WERI-Rb-1 (cell line): ENCODE measurements at regions not wholly inside any gene's neighbourhood (a gene's known extent, or its start where the extent isn't known, plus 50 kb on each side); places are given as distances from the start of the nearest gene placed in this dataset.

Source experiments
- DNase-seq: peaks from one replicate; pipeline ENCODE4 v3.0.0-alpha.2; 2020
- H3K27ac ChIP-seq: fragments of 250-450 bp; sonication (Bioruptor Pico); 2 replicates; pipeline ENCODE4 v1.5.1; 2020; ENCODE audit warnings: mild to moderate bottlenecking, moderate library complexity
- H3K27me3 ChIP-seq: fragments of 250-450 bp; sonication (Bioruptor Pico); 2 replicates; pipeline ENCODE4 v1.5.1; 2021; ENCODE audit warnings: mild to moderate bottlenecking, low read depth, moderate library complexity; ENCODE audit not compliant: insufficient read depth, severe bottlenecking
- H3K36me3 ChIP-seq: fragments of 250-450 bp; sonication (Bioruptor Pico); 2 replicates; pipeline ENCODE4 v1.5.1; 2020; ENCODE audit warnings: mild to moderate bottlenecking, moderate library complexity
- H3K4me3 ChIP-seq: 2 replicates; pipeline ENCODE4 v1.5.1; 2011; ENCODE audit warnings: low read depth, mild to moderate bottlenecking, control low read depth, low read length
- H3K9me3 ChIP-seq: fragments of 250-450 bp; sonication (Bioruptor Pico); 2 replicates; pipeline ENCODE4 v1.5.1; 2021; ENCODE audit warnings: mild to moderate bottlenecking, moderate library complexity; ENCODE audit not compliant: severe bottlenecking
- TF ChIP-seq, protein P1 (sequence below): IDR thresholded peaks from 2 replicates; pipeline ENCODE4 v1.5.1; 2011; ENCODE audit warnings: low read depth, mild to moderate bottlenecking, control low read depth, inconsistent platforms, low read length

DNA sequence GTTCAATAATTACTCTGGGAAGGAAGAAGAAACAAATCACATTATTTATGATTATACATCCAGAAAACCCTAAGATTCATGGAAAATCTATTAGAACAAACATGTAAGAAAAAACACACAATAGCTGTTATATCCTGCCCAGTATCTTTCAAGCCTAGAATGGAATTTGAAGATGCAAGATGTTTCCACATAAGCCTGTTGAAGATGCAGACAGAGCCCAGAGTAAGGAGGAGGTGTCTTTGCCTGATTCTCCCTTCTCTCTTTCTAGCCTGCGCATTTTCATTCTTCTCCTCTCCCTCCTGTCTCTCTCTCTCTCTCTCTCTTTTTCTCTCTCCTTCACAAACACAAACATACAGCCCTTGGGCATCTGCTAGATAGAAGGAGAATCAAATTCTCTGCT, 170.1 kb upstream of the INHBA start:
- H3K27ac ChIP-seq: no peak overlapping the region
- no peak for DNase-seq
- H3K27me3 ChIP-seq: peaks cover 63% of the 10 kb centered on the region
- H3K36me3 ChIP-seq: no peaks in the 10 kb centered on the region
- TF ChIP-seq, protein P1, sequence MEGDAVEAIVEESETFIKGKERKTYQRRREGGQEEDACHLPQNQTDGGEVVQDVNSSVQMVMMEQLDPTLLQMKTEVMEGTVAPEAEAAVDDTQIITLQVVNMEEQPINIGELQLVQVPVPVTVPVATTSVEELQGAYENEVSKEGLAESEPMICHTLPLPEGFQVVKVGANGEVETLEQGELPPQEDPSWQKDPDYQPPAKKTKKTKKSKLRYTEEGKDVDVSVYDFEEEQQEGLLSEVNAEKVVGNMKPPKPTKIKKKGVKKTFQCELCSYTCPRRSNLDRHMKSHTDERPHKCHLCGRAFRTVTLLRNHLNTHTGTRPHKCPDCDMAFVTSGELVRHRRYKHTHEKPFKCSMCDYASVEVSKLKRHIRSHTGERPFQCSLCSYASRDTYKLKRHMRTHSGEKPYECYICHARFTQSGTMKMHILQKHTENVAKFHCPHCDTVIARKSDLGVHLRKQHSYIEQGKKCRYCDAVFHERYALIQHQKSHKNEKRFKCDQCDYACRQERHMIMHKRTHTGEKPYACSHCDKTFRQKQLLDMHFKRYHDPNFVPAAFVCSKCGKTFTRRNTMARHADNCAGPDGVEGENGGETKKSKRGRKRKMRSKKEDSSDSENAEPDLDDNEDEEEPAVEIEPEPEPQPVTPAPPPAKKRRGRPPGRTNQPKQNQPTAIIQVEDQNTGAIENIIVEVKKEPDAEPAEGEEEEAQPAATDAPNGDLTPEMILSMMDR: no peak
- no peaks in the 10 kb centered on the region for H3K9me3 ChIP-seq
- no peak overlapping the region for H3K4me3 ChIP-seq

DNA sequence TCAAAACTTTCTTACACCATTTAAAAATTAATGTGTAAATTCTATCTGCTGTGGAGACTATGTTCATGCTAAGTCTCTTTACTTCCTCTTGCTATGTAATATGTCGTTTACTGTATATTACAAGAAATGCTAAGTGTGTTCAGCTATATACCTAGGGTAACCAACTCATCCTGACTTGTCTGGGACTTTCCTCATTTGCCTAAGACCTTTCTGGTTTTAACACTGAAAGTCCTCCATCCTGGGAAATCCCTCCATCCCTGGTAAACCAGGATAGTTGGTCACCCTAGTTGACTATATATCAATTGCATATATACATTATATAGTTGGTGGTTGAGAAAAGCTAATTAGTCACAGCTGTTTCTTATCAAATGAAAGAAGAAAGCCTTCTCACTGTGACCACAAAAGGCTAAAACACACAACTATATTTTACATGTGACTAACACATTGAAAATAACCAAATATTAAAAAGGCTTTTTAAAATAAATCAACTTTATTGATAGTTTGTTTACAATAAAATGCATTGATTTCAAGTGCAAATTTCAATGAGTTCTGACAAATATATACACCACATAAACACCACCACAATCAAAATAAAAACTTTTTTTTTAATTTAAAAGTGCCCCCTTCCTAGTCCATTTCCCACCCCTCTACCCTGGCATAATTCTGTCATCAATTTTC, 167.7 kb upstream of the INHBA start:
- TF ChIP-seq, protein P1: no peak
- no peaks in the 10 kb centered on the region for H3K9me3 ChIP-seq
- H3K27me3 ChIP-seq: peaks cover 56% of the 10 kb centered on the region
- no peaks in the 10 kb centered on the region for H3K36me3 ChIP-seq
- no peak overlapping the region for H3K27ac ChIP-seq
- no peak overlapping the region for H3K4me3 ChIP-seq
- no peak for DNase-seq

DNA sequence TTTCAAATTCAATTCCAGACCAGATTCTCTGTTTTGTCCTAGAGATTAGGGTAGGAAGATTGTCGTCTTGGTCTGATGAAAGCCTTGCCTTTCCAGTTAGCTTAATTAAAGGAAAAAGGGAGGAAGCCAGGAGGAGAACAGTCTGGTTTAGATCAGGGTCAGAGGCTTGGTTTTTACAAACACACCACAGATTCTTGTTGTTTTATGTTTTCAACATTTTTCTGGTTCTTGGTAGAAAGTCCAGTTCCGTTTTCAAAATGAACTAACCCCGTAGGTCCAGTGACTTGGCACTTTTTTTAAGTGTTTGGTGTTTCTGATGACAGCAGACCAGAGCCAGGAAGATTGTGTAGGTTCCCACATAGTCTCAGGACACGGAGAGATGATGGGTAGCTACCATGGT, 167.1 kb upstream of the INHBA start:
- TF ChIP-seq, protein P1: no peak
- H3K4me3 ChIP-seq: no peak overlapping the region

DNA sequence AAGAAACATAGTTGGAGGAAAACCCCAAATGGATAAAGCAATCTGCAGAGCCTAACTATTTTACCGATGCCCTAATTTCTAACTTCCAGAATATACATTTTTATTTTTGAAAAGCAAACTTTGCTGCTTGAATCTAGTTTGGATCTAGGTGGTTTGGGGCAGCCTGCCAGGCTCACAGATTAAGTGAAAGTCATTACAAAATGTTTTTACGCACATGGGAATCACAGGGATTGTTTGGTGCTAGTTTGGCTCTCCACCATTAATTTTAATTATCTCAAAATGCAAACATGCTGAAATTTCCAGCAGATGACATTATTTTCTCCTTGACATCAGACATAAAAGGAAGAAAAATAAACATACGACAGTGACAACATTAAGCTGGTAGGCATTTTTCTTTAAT, 166.7 kb upstream of the INHBA start:
- TF ChIP-seq, protein P1: no peak
- no peak for DNase-seq
- Histone ChIP-seq H3K36me3 (no peaks in the 10 kb centered on the region), H3K27me3 (peaks cover 47% of the 10 kb centered on the region), H3K9me3 (peaks cover 2% of the 10 kb centered on the region), H3K4me3 (no peak overlapping the region), H3K27ac (no peak overlapping the region)

More for the DNA sequence above, 167.1 kb upstream of the INHBA start:
- peaks cover 2% of the 10 kb centered on the region for H3K9me3 ChIP-seq
- no peaks in the 10 kb centered on the region for H3K36me3 ChIP-seq
- DNase-seq: no peak
- no peak overlapping the region for H3K27ac ChIP-seq
- H3K27me3 ChIP-seq: peaks cover 51% of the 10 kb centered on the region

DNA sequence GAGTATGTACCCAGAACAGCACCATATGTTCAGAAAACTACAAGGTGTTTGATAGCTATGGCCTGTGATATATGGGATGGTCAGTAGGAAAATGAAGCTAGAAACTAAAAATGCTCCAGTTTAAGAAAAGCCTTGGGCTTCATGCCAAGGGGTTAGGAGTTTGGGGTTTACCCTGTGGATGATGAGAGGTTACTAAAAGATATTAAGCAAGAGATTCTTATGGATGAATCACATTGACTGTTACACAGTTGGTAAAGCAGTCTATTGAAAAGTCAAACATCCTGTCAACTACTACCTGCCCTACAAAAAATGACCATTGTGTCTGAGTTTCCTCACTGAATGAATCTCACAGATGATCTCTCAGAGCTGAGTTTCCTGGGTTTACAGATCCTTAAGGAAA, 166.2 kb upstream of the INHBA start:
- no peak for DNase-seq
- TF ChIP-seq, protein P1: no peak
- Histone ChIP-seq H3K27me3 (peaks cover 42% of the 10 kb centered on the region), H3K36me3 (no peaks in the 10 kb centered on the region), H3K27ac (no peak overlapping the region), H3K9me3 (peaks cover 2% of the 10 kb centered on the region), H3K4me3 (no peak overlapping the region)
